Renal cortical epithelial cell (primary cell): ENCODE measurements at regions not wholly inside any gene's neighbourhood (a gene's known extent, or its start where the extent isn't known, plus 50 kb on each side); places are given as distances from the start of the nearest gene placed in this dataset.

ENCODE experiments used
- DNase-seq: peaks from one replicate; pipeline ENCODE4 v3.0.0-alpha.2; 2011; ENCODE audit warnings: low read depth

GRCh38 chr14:34041220-34041619, 90.3 kb upstream of the EGLN3 start:
- no peak for DNase-seq

GRCh38 chr14:34040766-34041165, 89.9 kb upstream of the EGLN3 start:
- DNase-seq: no peak

GRCh38 chr14:34039428-34040047, 88.7 kb upstream of the EGLN3 start:
- DNase-seq: no peak

- DNase-seq: peak; percentile 70
These were observed 87.6 kb upstream of the EGLN3 start for GRCh38 chr14:34038358-34039057.

GRCh38 chr14:34036319-34036766, 85.5 kb upstream of the EGLN3 start:
- no peak for DNase-seq

GRCh38 chr14:34035934-34036250, 85.0 kb upstream of the EGLN3 start:
- no peak for DNase-seq

GRCh38 chr14:34035177-34035933, 84.5 kb upstream of the EGLN3 start:
- no peak for DNase-seq

GRCh38 chr14:34034447-34035176, 83.7 kb upstream of the EGLN3 start:
- no peak for DNase-seq

GRCh38 chr14:34032720-34033119, 81.8 kb upstream of the EGLN3 start:
- DNase-seq: no peak

- no peak for DNase-seq
These were observed 80.0 kb upstream of the EGLN3 start for GRCh38 chr14:34030864-34031263.

- no peak for DNase-seq
These were observed 79.1 kb upstream of the EGLN3 start for GRCh38 chr14:34029921-34030334.

- DNase-seq: no peak
These were observed 77.2 kb upstream of the EGLN3 start for GRCh38 chr14:34027990-34028495.

- no peak for DNase-seq
These were observed 76.5 kb upstream of the EGLN3 start for GRCh38 chr14:34027130-34027989.

- DNase-seq: no peak
These were observed 74.6 kb upstream of the EGLN3 start for GRCh38 chr14:34025325-34026017.

GRCh38 chr14:34024768-34025144, 73.9 kb upstream of the EGLN3 start:
- no peak for DNase-seq

GRCh38 chr14:34023824-34024767, 73.2 kb upstream of the EGLN3 start:
- DNase-seq: peak; percentile 22

- DNase-seq: no peak
These were observed 70.2 kb upstream of the EGLN3 start for GRCh38 chr14:34021096-34021495.

- DNase-seq: no peak
These were observed 69.1 kb upstream of the EGLN3 start for GRCh38 chr14:34020014-34020413.

GRCh38 chr14:34018564-34019244, 67.8 kb upstream of the EGLN3 start:
- DNase-seq: no peak
